Panc1 (cell line): ENCODE measurements at regions not wholly inside any gene's neighbourhood (a gene's known extent, or its start where the extent isn't known, plus 50 kb on each side); places are given as distances from the start of the nearest gene placed in this dataset.
"Not testable (repeated sequence)": the region's sequence is repeated elsewhere in the genome, so short reads cannot be mapped to it uniquely, and the experiment has no call there.

Experiments used
- ATAC-seq: fragments of 200-7000 bp; cut with Tn5 transposase; 2 replicates; pipeline ENCODE4 v1.9.1; 2020; ENCODE audit warnings: mild to moderate bottlenecking, moderate library complexity
- BruUV-seq: library from RNA; stranded (reverse); fragments of 400-500 nt; replicated peaks from 2 replicates; lab custom pipeline; 2021; lab: Mats Ljungman, UMichigan
- CTCF ChIA-PET: fragments of 300-600 bp; sonication (Branson Sonifier 250); formaldehyde crosslinking; loops from one replicate; lab custom pipeline; 2022; ENCODE audit warnings: antibody characterized with exemption; lab: Charles Lee
- POLR2A ChIA-PET: fragments of 300-600 bp; sonication (Branson Sonifier 250); formaldehyde crosslinking; loops from one replicate; lab custom pipeline; 2022; ENCODE audit warnings: antibody characterized with exemption; lab: Charles Lee
- DNase-seq: peaks from one replicate; pipeline ENCODE4 v3.0.0-alpha.2; 2010; ENCODE audit warnings: low read depth, low spot score
- H3K27ac ChIP-seq: 2 replicates; pipeline ENCODE4 v1.5.1; 2011; ENCODE audit warnings: mild to moderate bottlenecking, low read length, inconsistent platforms
- H3K27me3 ChIP-seq: fragments of 200-500 bp; sonication (Bioruptor generic); 2 replicates; pipeline ENCODE4 v1.6.0; 2014; ENCODE audit warnings: low read length, inconsistent platforms; ENCODE audit not compliant: control insufficient read depth, insufficient read depth
- H3K36me3 ChIP-seq: fragments of 200-500 bp; sonication (Bioruptor generic); 2 replicates; pipeline ENCODE4 v1.5.1; 2014; ENCODE audit warnings: inconsistent platforms, mild to moderate bottlenecking, low read length, moderate library complexity; ENCODE audit not compliant: control insufficient read depth, insufficient read depth
- H3K4me1 ChIP-seq: 2 replicates; pipeline ENCODE4 v1.5.1; 2011; ENCODE audit warnings: inconsistent platforms, mild to moderate bottlenecking, low read length, moderate library complexity; ENCODE audit not compliant: control insufficient read depth, insufficient read depth
- H3K4me3 ChIP-seq, 2 experiments: 2 replicates each; pipeline ENCODE4 v1.5.1; 2011 to 2012; ENCODE audit warnings: low read depth in 2 of 2, low read length in 2 of 2, mild to moderate bottlenecking in 2 of 2, inconsistent platforms in 1 of 2, moderate library complexity in 1 of 2
- H3K9me3 ChIP-seq: fragments of 200-500 bp; sonication (Bioruptor generic); 2 replicates; pipeline ENCODE4 v1.5.1; 2014; ENCODE audit warnings: low read depth, mild to moderate bottlenecking, inconsistent platforms, low read length, moderate library complexity; ENCODE audit not compliant: control insufficient read depth, insufficient read depth
- CTCF ChIP-seq: fragments of 450-650 bp; IDR thresholded peaks from 2 replicates; pipeline ENCODE4 v1.5.1; 2017; ENCODE audit warnings: mild to moderate bottlenecking
- POLR2AphosphoS5 ChIP-seq: IDR thresholded peaks from 2 replicates; pipeline ENCODE4 v1.6.1; 2012; ENCODE audit warnings: mild to moderate bottlenecking, low read depth, low read length, moderate library complexity
- REST ChIP-seq, 2 experiments: IDR thresholded peaks; 2 replicates each; pipeline ENCODE4 v1.6.1; 2011 to 2012; ENCODE audit warnings: low read depth in 2 of 2, control low read depth in 1 of 2, low read length in 1 of 2, mild to moderate bottlenecking in 1 of 2, moderate library complexity in 1 of 2; ENCODE audit not compliant: insufficient read depth in 1 of 2
- SIN3A ChIP-seq: IDR thresholded peaks from 2 replicates; pipeline ENCODE4 v1.6.1; 2012; ENCODE audit warnings: low read depth, mild to moderate bottlenecking, low read length, moderate library complexity, borderline replicate concordance; ENCODE audit not compliant: insufficient read depth
- TCF7L2 ChIP-seq: IDR thresholded peaks from 2 replicates; pipeline ENCODE4 v1.6.1; 2011; ENCODE audit warnings: mild to moderate bottlenecking, low read depth, low read length, inconsistent platforms
- in situ Hi-C: cut with HindIII; loops from 2 replicates; pipeline ENCODE4 v1.10.0; 2016; ENCODE audit warnings: low sequenced_read_pairs, low pct_unique_long_range_greater_than_20kb
- intact Hi-C: fragments of 100-400 bp; cut with micrococcal nuclease; formaldehyde crosslinking; loops from one replicate; pipeline ENCODE4 v1.10.0; 2022; ENCODE audit not compliant: unreplicated experiment

GRCh38 chr13:89458456-89458855 lies 1787.3 kb downstream of the SLITRK5 start:
- POLR2A ChIA-PET: no interaction called here
- Histone ChIP-seq H3K9me3 (no peaks in the 10 kb centered on the region), H3K4me3 (no peak overlapping the region), H3K36me3 (no peaks in the 10 kb centered on the region), H3K4me1 (no peaks in the 10 kb centered on the region), H3K27ac (no peak overlapping the region), H3K27me3 (no peaks in the 10 kb centered on the region)
- CTCF ChIA-PET: no interaction called here
- ATAC-seq: no peak
- TF ChIP-seq SIN3A: no peak
- TF ChIP-seq CTCF: no peak
- TF ChIP-seq POLR2AphosphoS5: no peak
- no peak for TF ChIP-seq REST (IDR thresholded peaks at IDR 0.05; ENCODE audit: insufficient read depth in 1 of 2, low read depth in 2 of 2, low read length in 1 of 2)
- TF ChIP-seq TCF7L2: no peak
- in situ Hi-C loops: no loop called here
- no TSS peak for BruUV-seq
- DNase-seq: no peak
- intact Hi-C loops: no loop called here

GRCh38 chr13:89460895-89461294 lies 1789.7 kb downstream of the SLITRK5 start:
- DNase-seq, ATAC-seq, H3K36me3 ChIP-seq, H3K9me3 ChIP-seq, POLR2A ChIA-PET, CTCF ChIA-PET, H3K27ac ChIP-seq, in situ Hi-C loops, H3K4me1 ChIP-seq, BruUV-seq, H3K27me3 ChIP-seq, intact Hi-C loops, H3K4me3 ChIP-seq: not testable (repeated sequence)

GRCh38 chr13:89465366-89465765 lies 1794.2 kb downstream of the SLITRK5 start:
- no TSS peak for BruUV-seq
- in situ Hi-C loops: no loop called here
- POLR2A ChIA-PET: no interaction called here
- Histone ChIP-seq H3K4me1 (no peaks in the 10 kb centered on the region), H3K36me3 (no peaks in the 10 kb centered on the region), H3K27me3 (no peaks in the 10 kb centered on the region), H3K9me3 (no peaks in the 10 kb centered on the region), H3K4me3 (no peak overlapping the region), H3K27ac (no peak overlapping the region)
- DNase-seq (no peak), ATAC-seq (no peak)
- CTCF ChIA-PET: no interaction called here
- intact Hi-C loops: no loop called here
- TF ChIP-seq SIN3A (no peak), TCF7L2 (no peak), POLR2AphosphoS5 (no peak), CTCF (no peak)
